CD4-positive, CD25-positive, alpha-beta regulatory T cell (primary cell): ENCODE measurements at regions not wholly inside any gene's neighbourhood (a gene's known extent, or its start where the extent isn't known, plus 50 kb on each side); places are given as distances from the start of the nearest gene placed in this dataset.
A peak's percentile ranks its signal among the peaks of the same experiment; 100 is the strongest.

Experiments used
- ATAC-seq, 2 donors: fragments of 150-1000 bp; cut with Tn5 transposase; one replicate each; pipeline ENCODE4 v1.10.0; 2021; ENCODE audit warnings: low read depth in 2 of 2, moderate number of reproducible peaks in 2 of 2, moderate library complexity in 1 of 2
- DNase-seq, 3 donors: peaks; one replicate each; pipeline versions ENCODE4 v3.0.0 to v3.0.0-alpha.2; 2012 to 2022; ENCODE audit warnings: mixed read lengths in 1 of 3
- H3K27ac ChIP-seq: one replicate; pipeline ENCODE4 v1.7.0; 2013; ENCODE audit warnings: mild to moderate bottlenecking, low read length; ENCODE audit not compliant: insufficient read depth, poor library complexity, severe bottlenecking
- H3K27me3 ChIP-seq: one replicate; pipeline ENCODE4 v1.7.0; 2013; ENCODE audit warnings: low read length; ENCODE audit not compliant: control insufficient read depth, insufficient read depth
- H3K36me3 ChIP-seq: one replicate; pipeline ENCODE4 v1.7.0; 2013; ENCODE audit warnings: mild to moderate bottlenecking, low read length, moderate library complexity; ENCODE audit not compliant: control insufficient read depth, insufficient read depth
- H3K4me1 ChIP-seq: 2 replicates; pipeline ENCODE4 v1.7.0; 2013; ENCODE audit warnings: mild to moderate bottlenecking, low read length; ENCODE audit not compliant: insufficient read depth, control insufficient read depth, poor library complexity, severe bottlenecking
- H3K4me3 ChIP-seq: one replicate; pipeline ENCODE4 v1.7.0; 2013; ENCODE audit warnings: low read depth, mild to moderate bottlenecking, low read length, moderate library complexity
- H3K9me3 ChIP-seq, 2 experiments: 1 replicate in 1 of 2; 2 replicates in 1 of 2; pipeline ENCODE4 v1.7.0; 2013; ENCODE audit warnings: low read length in 2 of 2, mild to moderate bottlenecking in 1 of 2, moderate library complexity in 1 of 2; ENCODE audit not compliant: control insufficient read depth in 2 of 2
- H3K27ac Mint-ChIP-seq, 3 donors: one replicate each; pipeline ENCODE4 v1.8.0; 2020 to 2022; ENCODE audit warnings: mild to moderate bottlenecking in 3 of 3, mixed read lengths in 3 of 3, moderate library complexity in 2 of 3
- H3K27me3 Mint-ChIP-seq: one replicate; pipeline ENCODE4 v1.8.0; 2022; ENCODE audit warnings: mild to moderate bottlenecking, mixed read lengths
- H3K36me3 Mint-ChIP-seq: one replicate; pipeline ENCODE4 v1.8.0; 2020; ENCODE audit warnings: mixed read lengths
- H3K4me1 Mint-ChIP-seq, 4 donors: one replicate each; pipeline ENCODE4 v1.8.0; 2020 to 2022; ENCODE audit warnings: mixed read lengths in 4 of 4, mild to moderate bottlenecking in 1 of 4
- H3K4me3 Mint-ChIP-seq, 4 donors: one replicate each; pipeline ENCODE4 v1.8.0; 2020 to 2022; ENCODE audit warnings: mild to moderate bottlenecking in 4 of 4, mixed read lengths in 4 of 4, moderate library complexity in 3 of 4
- H3K9me3 Mint-ChIP-seq, 7 donors: one replicate each; pipeline ENCODE4 v1.8.0; 2020 to 2022; ENCODE audit warnings: mixed read lengths in 7 of 7, mild to moderate bottlenecking in 3 of 7, moderate library complexity in 2 of 7

DNA sequence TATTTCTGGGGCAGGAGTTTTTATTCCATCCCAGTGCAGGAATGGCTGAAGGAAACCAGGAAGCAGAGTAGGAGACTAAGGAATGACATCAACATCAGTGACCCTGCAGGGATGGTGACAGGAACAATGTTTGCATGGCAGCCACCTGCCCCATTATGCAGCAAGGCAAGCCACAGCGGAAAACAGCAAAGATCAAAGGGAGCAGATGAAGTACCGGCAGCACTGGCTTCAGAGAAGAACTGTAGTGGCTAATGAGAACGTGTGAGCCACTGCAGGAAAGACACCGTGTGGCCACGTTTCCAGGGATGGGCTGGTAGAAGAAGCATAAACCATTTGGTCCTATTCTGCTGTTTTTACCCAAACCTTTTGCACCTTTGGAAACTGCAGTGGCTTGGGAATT lies 52.9 kb upstream of the TAB2 start:
- Mint-ChIP-seq H3K36me3 (no peaks in the 10 kb centered on the region), H3K27ac (peak overlapping the region; percentile 39 to 98 (median 88)), H3K27me3 (peaks cover 6% of the 10 kb centered on the region), H3K9me3 (no peaks in the 10 kb centered on the region), H3K4me1 (peaks cover 16 to 65% (median 41%) of the 10 kb centered on the region in 4 donors), H3K4me3 (peak overlapping the region; percentile 8 to 80 (median 61))
- DNase-seq: peak; percentile 12 to 81 (median 64)
- no peaks in the 10 kb centered on the region for H3K9me3 ChIP-seq
- H3K4me3 ChIP-seq: peak overlapping the region; percentile 58
- no peak overlapping the region for H3K27ac ChIP-seq
- H3K36me3 ChIP-seq: no peaks in the 10 kb centered on the region
- peak; percentile 82 to 84 for ATAC-seq
- peaks cover 32% of the 10 kb centered on the region for H3K4me1 ChIP-seq
- no peaks in the 10 kb centered on the region for H3K27me3 ChIP-seq

GRCh38 chr6:149265945-149266344 lies 51.6 kb upstream of the TAB2 start:
- no peak overlapping the region for H3K4me3 ChIP-seq
- peak overlapping the region in 1 of 3 donors; percentile 16 for H3K27ac Mint-ChIP-seq
- ATAC-seq (no peak), DNase-seq (no peak)
- no peaks in the 10 kb centered on the region for H3K27me3 ChIP-seq
- H3K27me3 Mint-ChIP-seq: peaks cover 6% of the 10 kb centered on the region
- no peaks in the 10 kb centered on the region for H3K9me3 ChIP-seq
- H3K36me3 ChIP-seq: no peaks in the 10 kb centered on the region
- H3K4me1 ChIP-seq: peaks cover 36% of the 10 kb centered on the region
- H3K36me3 Mint-ChIP-seq: no peaks in the 10 kb centered on the region
- peak overlapping the region in 2 of 4 donors; percentile 30 to 58 for H3K4me3 Mint-ChIP-seq
- H3K4me1 Mint-ChIP-seq: peaks cover 16 to 61% (median 34%) of the 10 kb centered on the region in 4 donors
- H3K9me3 Mint-ChIP-seq: no peaks in the 10 kb centered on the region
- H3K27ac ChIP-seq: no peak overlapping the region

DNA sequence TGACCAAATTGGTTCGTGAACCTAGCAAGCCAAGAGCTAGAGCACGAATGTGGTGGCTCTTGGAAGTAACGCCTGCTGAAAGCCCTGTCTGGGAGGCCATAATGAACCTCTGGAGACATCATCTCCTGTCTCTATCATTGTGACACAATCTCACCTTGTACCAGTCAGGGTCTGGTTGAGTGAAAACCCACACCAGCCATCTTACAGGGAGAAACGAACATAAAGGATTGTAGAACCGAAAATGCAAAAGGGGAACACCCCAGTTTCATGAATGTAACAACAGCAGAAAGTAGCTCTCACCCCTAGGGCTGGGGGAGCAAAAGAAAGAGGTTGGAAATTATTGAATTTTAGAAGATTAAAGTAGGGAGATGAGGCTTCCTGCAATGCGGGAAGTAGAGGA lies 50.9 kb upstream of the TAB2 start:
- H3K4me1 Mint-ChIP-seq: peaks cover 17 to 61% (median 34%) of the 10 kb centered on the region in 4 donors
- H3K4me3 Mint-ChIP-seq: no peak overlapping the region

DNA sequence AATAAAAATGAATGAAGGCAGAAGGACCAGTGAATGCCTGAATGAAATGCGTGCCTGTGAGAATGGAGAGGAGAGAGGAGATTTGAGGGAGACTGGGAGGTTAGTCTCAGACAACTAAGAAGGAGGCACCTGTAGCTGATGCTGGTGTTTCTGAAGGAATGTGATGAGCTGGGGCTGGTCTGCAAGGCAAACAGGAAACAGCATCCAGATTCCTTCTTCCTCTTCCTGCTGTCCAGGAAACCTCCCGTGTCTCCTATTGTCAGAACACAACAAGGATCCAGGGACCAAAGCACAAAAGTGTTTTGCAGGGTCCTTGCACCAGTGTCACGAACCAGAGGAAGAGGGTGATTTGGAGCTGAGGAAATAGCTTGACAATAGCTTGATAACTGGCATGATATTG lies 50.4 kb upstream of the TAB2 start:
- Mint-ChIP-seq H3K36me3 (no peaks in the 10 kb centered on the region), H3K4me1 (peaks cover 20 to 61% (median 35%) of the 10 kb centered on the region in 4 donors), H3K9me3 (no peaks in the 10 kb centered on the region), H3K27me3 (peaks cover 6% of the 10 kb centered on the region), H3K4me3 (no peak overlapping the region), H3K27ac (peak overlapping the region in 1 of 3 donors; percentile 27)
- Histone ChIP-seq H3K36me3 (no peaks in the 10 kb centered on the region), H3K4me1 (peaks cover 41% of the 10 kb centered on the region), H3K27me3 (no peaks in the 10 kb centered on the region), H3K4me3 (no peak overlapping the region), H3K27ac (no peak overlapping the region), H3K9me3 (no peaks in the 10 kb centered on the region)
- DNase-seq: no peak
- ATAC-seq: no peak

More for the DNA sequence above, 50.9 kb upstream of the TAB2 start:
- ATAC-seq: no peak
- Histone ChIP-seq H3K9me3 (no peaks in the 10 kb centered on the region), H3K4me3 (no peak overlapping the region), H3K4me1 (peaks cover 41% of the 10 kb centered on the region), H3K36me3 (no peaks in the 10 kb centered on the region), H3K27ac (no peak overlapping the region), H3K27me3 (no peaks in the 10 kb centered on the region)
- H3K9me3 Mint-ChIP-seq: no peaks in the 10 kb centered on the region
- no peaks in the 10 kb centered on the region for H3K36me3 Mint-ChIP-seq
- peak overlapping the region in 1 of 3 donors; percentile 27 for H3K27ac Mint-ChIP-seq
- no peak for DNase-seq
- peaks cover 6% of the 10 kb centered on the region for H3K27me3 Mint-ChIP-seq

GRCh38 chr6:149267513-149268043 lies 49.9 kb upstream of the TAB2 start:
- Mint-ChIP-seq H3K4me1 (peaks cover 20 to 65% (median 38%) of the 10 kb centered on the region in 4 donors), H3K27ac (no peak overlapping the region), H3K9me3 (no peaks in the 10 kb centered on the region), H3K27me3 (peaks cover 6% of the 10 kb centered on the region), H3K36me3 (no peaks in the 10 kb centered on the region), H3K4me3 (no peak overlapping the region)
- H3K27ac ChIP-seq: no peak overlapping the region
- ATAC-seq (no peak), DNase-seq (no peak)
- H3K9me3 ChIP-seq: no peaks in the 10 kb centered on the region
- H3K4me3 ChIP-seq: no peak overlapping the region
- no peaks in the 10 kb centered on the region for H3K27me3 ChIP-seq
- H3K36me3 ChIP-seq: no peaks in the 10 kb centered on the region
- peaks cover 46% of the 10 kb centered on the region for H3K4me1 ChIP-seq
